ENCODE measurements at regions not wholly inside any gene's neighbourhood (a gene's known extent, or its start where the extent isn't known, plus 50 kb on each side); places are given as distances from the start of the nearest gene placed in this dataset.

DNA sequence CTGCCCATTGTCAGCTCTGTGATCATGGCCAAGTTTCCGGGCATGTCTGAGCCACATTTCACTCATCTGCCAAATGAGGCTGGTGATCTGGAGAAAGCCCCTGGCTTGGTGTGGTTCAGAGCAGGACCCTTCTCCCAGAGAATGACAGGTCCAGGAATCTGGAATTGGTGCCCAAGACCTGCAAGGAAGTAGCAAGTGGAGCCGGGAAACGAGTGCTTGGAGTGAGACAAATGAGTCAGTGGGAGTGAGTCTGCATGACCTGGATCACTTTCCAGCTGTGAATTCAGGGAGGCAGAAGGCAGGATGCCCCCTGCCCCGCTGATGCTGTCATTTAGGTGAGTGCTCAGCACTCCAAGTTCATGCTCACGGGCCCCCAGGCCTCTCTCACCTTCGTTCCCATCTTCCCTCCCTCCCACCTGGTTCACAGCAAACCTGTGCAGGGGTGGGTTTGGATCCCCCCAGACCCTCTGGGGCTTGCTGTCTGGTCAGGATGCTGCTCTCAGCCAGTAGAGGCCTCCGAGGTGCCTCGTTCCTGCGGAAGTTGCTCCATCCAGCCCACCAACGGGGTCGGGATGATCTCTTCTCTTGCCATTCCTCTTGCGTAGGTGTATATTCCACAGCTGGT lies 104.4 kb downstream of the INHBB start:
- Histone ChIP-seq H3K4me3 (no peak overlapping the region), H3K27ac (no peak overlapping the region)

- H3K27ac ChIP-seq, result peak overlapping the region in 3 of 21 experiments; percentile 22 to 55 (median 41)
Measured at GRCh38 chr2:120451334-120451733, 105.4 kb downstream of the INHBB start.

GRCh38 chr2:120452131-120452530 lies 106.2 kb downstream of the INHBB start:
- Histone ChIP-seq H3K4me3 (no peak overlapping the region), H3K27ac (peak overlapping the region in 3 of 21 experiments; percentile 22 to 55 (median 41))

More at GRCh38 chr2:120451334-120451733, 105.4 kb downstream of the INHBB start:
- H3K4me3 ChIP-seq, result no peak overlapping the region

DNA sequence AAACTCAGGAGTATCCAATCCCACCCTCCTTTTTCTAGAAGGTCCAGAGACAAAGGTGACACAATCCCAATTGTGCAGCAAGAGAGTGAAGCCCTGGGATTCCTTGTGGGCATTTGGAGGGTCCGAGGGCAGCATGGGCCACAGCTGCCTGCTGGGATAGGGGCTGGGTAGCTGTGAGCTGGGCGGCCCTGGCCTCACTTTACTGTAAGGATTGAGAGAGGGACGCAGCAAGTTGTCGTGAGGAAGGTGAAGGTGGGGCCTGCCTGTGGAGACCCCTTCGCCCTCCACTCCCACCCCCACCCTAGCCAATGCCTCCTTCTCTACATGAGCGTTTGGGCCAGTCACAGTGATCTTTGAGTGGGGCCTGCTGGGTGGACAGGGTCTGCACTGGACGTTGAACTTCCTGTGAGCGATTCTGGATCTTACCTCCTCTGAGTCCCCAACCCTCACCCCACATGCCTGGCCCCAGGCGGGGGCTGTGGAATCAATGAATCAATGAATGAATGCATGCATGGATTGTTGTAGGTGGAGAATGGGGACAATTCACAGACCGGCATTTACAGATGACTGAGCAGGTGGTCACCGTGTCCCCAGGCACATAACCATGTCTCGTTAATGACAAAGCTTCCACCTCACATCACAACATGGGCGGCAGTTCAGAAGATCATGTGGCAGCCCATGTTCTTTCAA lies 107.2 kb downstream of the INHBB start:
- Histone ChIP-seq H3K4me3 (no peak overlapping the region), H3K27ac (no peak overlapping the region)

DNA sequence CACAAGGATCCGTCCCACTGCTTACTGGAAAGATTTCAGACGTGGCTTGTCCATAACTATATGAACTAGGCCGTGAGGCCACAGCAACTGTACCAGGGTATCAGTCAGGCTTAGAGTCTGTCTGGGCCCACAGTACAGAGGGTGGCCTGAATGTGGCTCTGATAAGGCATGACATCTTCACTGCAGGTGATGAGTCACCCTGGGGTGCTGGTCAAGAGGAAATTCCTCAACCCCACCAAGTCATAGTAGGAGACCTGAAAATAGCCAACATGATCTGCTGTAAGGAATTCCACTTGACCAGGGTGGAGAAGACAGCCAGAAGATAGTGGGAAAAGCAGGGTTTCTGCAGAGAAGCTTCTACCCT lies 107.7 kb downstream of the INHBB start:
- no peak overlapping the region for H3K27ac ChIP-seq
- no peak overlapping the region for H3K4me3 ChIP-seq

GRCh38 chr2:120454654-120455385 lies 108.9 kb downstream of the INHBB start:
- no peak overlapping the region for H3K27ac ChIP-seq

DNA sequence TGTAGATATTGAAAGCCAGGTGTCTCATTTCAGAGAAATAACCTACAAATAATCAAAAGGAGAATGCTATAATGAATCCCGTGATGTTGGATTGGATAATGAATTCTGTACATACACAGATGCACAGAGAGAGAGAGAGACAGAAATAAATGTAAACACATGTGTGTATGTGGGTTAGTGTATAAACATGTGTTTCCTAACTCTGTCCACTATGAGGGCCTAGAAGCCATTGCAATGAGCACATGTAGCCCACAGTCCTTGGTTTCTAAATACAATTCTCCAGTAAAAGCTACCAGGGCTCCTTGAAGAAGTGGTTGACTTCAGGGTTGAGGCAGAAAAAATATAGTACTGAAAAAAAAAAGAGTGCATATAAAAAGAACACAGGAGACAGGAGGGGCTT lies 109.5 kb downstream of the INHBB start:
- H3K27ac ChIP-seq, result no peak overlapping the region
- no peak overlapping the region for H3K4me3 ChIP-seq

More at GRCh38 chr2:120454654-120455385, 108.9 kb downstream of the INHBB start:
- H3K4me3 ChIP-seq, result no peak overlapping the region

GRCh38 chr2:120456867-120457266 lies 110.9 kb downstream of the INHBB start:
- Histone ChIP-seq H3K27ac (no peak overlapping the region), H3K4me3 (no peak overlapping the region)

- no peak overlapping the region for H3K4me3 ChIP-seq
- H3K27ac ChIP-seq, result no peak overlapping the region
Measured at GRCh38 chr2:120460511-120460910, 114.6 kb downstream of the INHBB start.

- Histone ChIP-seq H3K27ac (no peak overlapping the region), H3K4me3 (no peak overlapping the region)
Measured at GRCh38 chr2:120461092-120461491, 115.2 kb downstream of the INHBB start.

- H3K27ac ChIP-seq, result no peak overlapping the region
Measured at GRCh38 chr2:120461546-120462537, 115.9 kb downstream of the INHBB start.

DNA sequence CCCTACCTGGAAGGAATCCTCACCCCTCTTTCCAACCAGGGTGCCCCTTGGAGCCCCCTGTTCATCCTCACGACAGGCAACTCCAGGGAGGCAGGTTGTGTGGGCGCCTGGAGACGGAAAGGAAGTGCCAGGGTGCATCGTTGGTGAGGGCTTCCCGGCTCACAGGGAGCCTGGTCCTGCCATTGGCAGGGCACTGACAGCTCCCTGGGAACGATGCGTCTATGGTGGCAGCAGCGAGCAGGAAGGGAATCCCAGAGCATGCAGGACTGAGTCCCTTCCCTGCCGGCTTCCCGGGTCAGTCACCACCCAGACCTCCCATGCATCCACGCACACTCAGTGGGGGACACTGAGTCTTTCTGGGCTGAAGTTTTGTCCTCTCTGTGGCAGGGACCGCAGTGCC lies 117.6 kb downstream of the INHBB start:
- Histone ChIP-seq H3K27ac (no peak overlapping the region), H3K4me3 (no peak overlapping the region)

More at GRCh38 chr2:120461546-120462537, 115.9 kb downstream of the INHBB start:
- H3K4me3 ChIP-seq, result no peak overlapping the region

DNA sequence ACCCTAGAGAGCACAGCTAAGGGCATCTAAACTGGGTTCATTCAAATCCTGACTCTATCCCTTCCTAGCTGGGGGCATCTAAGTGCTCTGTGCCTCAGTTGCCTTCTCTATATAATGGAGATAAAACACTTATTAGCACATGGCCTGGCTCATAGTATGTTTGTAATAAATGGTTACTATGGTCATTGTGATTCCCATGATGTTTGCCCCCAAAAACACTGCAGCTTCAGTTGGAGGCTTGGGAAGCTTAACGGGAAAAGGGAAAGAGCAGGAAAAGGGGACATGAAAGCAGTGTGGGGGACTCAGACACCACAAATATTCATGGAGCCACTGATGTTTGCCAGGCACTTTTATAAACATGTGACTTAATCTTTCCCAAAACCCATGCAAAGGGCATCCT lies 118.1 kb downstream of the INHBB start:
- Histone ChIP-seq H3K4me3 (no peak overlapping the region), H3K27ac (peak overlapping the region in 1 of 21 experiments; percentile 47)

DNA sequence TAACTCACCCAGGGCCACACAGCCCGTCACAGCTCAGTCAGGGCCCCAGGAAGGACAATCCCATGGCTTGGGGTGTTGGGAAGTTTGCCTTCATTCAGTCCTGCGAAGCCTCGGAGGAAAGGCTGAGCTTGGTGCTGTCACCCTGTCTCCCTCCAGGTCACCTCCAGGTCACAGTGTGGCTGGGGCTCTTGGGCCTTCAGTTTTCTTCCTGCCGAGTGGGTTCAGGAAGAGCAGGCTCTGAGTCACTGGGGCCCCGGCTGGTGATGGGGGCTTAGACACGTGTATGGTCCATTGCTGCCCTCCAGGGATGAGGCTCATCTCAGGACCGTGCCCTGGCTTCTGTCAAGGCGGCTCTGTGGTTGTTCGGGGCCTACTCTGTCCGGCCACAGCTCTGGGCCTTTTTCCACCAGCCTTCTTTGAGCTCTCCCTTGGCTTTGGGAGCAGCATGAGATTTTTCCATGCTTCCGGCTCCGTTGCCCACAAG lies 118.6 kb downstream of the INHBB start:
- H3K4me3 ChIP-seq, result no peak overlapping the region
- peak overlapping the region in 3 of 21 experiments; percentile 1 to 47 (median 21) for H3K27ac ChIP-seq

DNA sequence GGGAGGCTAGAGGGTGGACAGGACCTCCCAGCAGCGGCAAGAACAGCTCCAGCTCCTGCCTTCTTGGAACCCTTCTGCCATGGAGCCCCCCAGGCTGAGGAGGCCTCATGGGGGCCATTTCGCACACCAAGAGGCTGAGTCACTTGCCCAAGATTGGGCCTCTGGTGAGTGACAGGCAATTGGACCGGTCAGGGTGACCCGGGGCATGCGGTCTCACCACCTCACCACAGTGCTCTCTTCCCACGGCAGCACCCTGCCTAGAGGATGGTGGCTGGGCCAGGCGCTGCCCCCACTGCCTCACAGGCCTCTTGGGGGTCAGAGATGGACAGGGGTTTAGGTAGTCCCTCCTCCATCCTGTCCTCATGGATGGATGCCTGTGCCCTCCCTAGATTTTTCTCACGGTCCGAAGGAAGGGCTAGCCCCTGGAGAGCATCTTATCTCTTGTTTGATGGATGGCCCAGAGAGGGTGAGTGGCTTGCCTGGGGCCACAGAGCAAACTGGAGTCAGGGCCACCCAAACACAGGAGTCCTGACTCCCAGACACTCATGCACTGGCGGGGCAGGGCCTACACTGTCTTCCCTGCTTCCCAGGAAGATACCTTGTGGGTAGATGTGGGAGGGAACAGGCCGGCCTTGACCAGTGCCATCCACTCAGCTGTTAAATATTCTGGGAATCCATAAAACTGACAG lies 119.2 kb downstream of the INHBB start:
- H3K27ac ChIP-seq, result peak overlapping the region in 2 of 21 experiments; percentile 1 to 21
- no peak overlapping the region for H3K4me3 ChIP-seq

GRCh38 chr2:120465701-120465988 lies 119.7 kb downstream of the INHBB start:
- H3K27ac ChIP-seq, result peak overlapping the region in 1 of 21 experiments; percentile 1
- no peak overlapping the region for H3K4me3 ChIP-seq

- H3K4me3 ChIP-seq, result no peak overlapping the region
- H3K27ac ChIP-seq, result peak overlapping the region in 2 of 21 experiments; percentile 28 to 57
Measured at GRCh38 chr2:120465989-120466703, 120.2 kb downstream of the INHBB start.

GRCh38 chr2:120466704-120467054 lies 120.7 kb downstream of the INHBB start:
- peak overlapping the region in 5 of 21 experiments; percentile 2 to 57 (median 28) for H3K27ac ChIP-seq
- H3K4me3 ChIP-seq, result no peak overlapping the region

Data from skin epidermis (tissue), 12 donors.